Stimulated activated CD4-positive, alpha-beta T cell treated with anti-CD3 and anti-CD28 coated beads, TNF-alpha, amount 100 ng/mL, for 24 hours (primary cell): ENCODE measurements at regions not wholly inside any gene's neighbourhood (a gene's known extent, or its start where the extent isn't known, plus 50 kb on each side); places are given as distances from the start of the nearest gene placed in this dataset.

Source experiments
- DNase-seq, 3 experiments: peaks; one replicate each; pipeline ENCODE4 v3.0.0-alpha.2; 2020; ENCODE audit warnings: low read depth in 3 of 3

DNA sequence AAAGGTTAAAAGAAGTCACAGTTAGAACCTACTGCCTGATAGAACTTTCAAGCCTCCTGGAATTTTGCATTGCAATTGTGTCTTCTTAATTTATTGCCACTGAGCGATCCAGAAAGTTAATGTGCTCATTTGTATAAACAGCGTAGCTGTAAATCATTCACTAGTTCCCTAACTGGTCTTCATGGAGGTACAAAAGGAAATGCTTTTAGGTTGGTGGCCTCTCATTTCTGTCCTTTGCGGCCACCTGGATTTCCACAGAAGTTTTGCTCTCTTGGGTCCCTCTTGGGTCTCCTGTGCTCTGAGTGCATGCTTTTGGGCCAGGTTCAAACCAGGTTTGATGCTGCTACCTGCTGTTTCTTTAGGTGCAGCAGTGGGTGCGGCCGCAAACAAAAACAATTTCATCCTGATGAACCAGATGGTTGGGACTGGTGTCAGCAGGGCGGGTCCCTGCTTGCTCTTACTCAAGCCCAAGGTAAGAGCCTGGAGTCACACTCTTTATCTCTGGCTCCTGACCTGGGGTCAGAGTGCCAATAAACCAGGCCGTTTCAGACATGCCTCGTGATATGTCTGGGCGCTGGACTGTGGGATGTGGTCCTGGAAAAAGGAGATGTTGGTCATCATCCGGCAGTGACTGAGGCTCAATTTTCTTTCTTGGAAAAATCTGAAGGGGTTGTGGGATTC is 270.1 kb downstream of the PTTG2 start:
- DNase-seq, result no peak

DNA sequence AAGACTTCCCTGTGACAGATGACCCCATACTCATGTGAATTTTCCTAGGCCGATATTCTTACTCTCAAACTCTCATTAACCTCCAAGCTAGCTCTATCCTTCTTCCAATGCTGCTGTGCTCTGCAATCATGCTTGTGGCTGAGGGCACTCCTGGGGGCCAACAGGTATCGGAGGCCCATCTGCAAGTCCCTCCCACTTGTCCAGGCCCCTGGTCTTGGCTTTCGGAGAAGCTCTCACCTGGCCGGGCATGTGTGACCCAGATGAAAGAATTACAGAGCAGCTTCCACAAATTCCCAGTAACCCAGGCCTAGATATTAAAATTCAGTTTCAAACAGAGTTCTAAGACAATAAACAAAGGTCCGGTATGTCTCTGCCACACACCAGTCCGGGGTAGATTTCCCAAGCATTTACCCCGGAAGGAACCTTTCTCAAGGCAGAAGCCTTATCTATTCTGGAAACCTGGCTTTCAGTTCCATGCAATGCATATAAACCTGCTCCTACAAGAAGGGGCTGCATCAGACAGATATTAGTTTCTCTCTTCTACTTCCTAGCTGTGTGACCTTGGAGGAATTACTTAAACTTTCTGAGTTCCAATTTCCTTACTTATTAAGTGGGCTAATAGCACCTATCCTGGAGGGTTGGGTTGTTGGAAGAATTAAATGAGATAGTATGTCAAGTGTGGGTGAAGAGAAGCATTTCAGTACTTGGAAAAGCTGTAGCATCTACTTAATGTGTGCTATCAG is 270.8 kb downstream of the PTTG2 start:
- DNase-seq, result no peak

DNA sequence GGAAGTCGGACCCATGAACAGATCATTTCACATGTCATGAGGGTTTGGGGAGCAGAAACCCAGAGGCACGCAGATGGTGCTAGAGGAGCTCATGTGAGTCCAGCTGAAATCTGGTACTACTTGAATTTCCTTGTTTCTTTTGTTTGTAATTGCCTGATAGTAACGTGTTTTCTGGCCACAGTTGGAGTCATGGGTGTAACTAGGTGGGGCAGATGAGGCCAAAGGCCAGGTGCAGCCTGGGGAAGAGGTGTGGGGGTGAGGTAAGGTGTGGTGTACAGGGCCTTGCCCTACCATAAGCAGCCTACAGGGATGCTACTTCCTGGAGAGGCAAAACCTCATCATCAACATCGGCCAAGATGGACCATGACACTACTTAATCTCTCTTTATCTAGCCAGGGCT is 271.4 kb downstream of the PTTG2 start:
- DNase-seq, result no peak

DNA sequence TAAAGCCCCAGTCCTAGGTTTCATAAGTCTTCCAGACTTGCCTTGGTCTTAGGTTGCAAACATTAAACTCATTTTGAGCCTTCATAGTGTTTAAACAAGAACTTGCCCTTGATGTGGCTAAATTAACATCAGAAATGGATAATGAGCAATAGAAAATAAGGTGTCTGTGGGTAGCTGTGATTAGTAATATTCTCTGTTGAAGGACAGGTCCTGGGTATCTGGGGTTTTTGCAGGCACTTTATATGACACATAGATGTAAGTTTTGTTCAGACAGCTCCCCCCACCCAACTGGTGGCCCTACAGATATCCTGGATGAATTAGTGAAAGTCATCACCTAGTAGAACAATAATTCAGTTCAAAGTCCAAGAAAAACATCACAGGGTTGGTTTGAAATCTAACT is 272.5 kb downstream of the PTTG2 start:
- DNase-seq, result no peak

DNA sequence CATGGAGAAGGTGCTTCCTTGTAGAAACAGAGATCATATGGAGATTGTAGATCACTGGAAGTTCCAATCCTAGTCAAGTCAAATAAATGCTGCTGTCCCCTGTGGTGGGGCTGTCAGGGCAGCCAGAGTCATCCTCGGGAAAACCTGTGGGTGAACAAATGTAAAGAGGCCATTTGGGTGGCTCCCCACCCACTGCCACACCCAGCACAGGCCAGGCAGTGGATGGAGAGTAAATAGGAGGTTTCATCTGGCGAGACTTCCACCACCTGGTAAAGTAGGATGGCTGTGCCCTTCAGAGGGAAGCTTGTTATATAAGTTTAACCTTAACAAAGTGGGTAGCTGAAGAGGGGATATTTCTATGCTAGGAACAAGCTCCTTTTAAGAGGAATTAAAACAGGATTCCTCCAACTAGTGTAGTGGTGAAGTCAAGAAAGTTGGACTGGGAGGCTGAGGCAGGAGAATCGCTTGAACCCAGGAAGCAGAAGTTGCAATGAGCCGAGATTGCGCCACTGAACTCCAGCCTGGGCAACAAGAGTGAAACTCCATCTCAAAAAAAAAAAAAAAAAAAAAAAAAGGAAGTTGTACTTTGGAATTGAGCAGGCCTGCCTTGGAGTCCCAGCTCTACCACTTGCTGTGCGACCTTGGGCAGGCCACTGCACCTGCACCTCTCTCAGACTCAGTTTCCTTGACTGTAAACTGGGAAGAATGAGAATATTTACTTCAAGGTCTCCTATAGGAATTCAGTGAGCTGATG is 273.7 kb downstream of the PTTG2 start:
- DNase-seq, result no peak

DNA sequence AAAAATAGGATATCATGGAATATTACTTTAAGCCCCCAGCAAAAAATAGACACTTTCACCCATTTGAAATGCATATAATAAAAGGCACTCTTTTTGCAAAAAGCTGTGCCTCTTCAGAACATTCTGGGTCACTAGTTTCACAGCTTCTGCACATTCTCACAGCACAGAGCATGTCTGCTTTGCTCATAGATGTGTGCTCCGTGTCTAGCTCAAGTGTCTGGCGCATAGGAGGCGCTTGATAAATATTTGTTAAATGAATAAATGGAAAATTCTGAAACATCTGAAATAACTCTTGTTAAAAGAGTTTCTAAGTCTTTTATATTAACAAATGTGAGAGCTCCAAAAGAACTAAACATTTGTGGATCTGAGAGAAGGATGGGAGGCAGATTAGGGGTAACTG is 275.2 kb downstream of the PTTG2 start:
- no peak for DNase-seq

DNA sequence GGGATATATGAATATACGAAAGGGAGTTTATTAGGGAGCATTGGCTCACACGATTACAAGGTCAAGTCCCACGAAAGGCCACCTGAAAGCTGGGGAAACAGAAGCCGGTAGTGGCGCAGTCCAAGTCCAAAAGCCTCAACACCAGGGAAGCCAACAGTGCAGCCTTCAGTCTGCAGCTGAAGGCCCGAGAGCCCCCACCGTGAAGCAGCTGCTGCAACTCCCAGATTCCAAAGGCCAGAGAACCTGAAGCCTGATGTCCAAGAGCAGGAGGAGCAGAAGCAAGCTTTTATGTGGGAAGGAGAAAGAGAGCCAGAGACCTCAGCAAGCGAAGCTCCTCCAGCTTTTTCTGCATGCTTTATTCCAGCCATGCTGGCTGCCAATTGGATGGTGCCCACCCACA is 275.8 kb downstream of the PTTG2 start:
- DNase-seq, result no peak

DNA sequence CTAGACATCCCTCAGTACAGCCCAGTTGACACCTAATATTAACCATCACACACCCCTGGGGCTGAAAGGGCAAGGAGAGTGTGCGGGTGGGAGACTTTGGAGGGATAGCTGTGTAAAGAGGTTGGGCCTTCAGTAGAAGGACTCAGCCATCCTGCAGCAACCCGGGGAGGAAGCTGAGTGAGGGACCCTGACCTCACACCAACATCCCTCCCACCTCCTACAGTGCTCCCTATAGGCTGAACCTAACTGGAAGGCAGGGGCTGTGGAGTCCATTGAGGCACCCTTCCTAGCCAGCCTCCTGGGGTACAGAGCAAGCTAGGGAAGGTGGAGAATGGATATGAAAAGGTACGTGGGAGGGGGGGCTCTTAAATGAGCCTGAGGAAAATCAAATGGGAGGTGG is 276.3 kb downstream of the PTTG2 start:
- DNase-seq, result no peak

DNA sequence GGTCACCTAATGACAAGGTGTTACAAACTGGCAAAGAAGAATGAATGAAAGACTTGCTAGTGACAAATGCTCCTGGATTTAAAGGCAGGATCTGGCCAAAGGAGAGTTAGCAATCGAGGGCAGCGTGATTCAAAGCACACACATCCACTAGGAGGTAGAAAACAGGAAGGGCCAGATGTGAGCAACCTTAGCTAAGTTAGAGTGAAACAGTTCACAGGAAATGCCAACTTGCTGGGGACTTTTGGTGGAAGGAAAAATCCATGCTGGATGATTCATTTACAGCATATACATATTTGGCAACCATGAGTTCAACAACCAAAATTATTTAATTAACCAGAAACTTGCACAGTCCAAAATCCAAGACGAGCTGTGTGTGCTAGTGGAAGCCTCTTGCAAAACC is 276.9 kb downstream of the PTTG2 start:
- DNase-seq, result no peak

DNA sequence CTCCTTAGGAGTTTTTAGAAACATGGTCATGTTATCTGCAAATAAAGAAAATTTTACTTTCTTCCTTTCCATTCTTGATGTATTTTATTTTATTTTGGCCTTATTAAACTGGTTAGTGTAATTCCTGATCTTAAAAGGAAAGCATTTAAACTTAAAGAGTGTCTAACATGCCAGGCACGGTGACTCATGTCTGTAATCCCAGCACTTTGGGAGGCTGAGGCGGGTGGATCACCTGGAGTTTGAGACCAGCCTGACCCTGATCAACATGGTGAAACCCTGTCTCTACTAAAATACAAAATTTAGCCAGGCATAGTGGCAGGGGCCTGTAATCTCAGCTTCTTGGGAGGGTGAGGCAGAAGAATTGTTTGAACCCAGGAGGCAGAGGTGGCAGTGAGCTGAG is 281.3 kb downstream of the PTTG2 start:
- DNase-seq, result no peak

DNA sequence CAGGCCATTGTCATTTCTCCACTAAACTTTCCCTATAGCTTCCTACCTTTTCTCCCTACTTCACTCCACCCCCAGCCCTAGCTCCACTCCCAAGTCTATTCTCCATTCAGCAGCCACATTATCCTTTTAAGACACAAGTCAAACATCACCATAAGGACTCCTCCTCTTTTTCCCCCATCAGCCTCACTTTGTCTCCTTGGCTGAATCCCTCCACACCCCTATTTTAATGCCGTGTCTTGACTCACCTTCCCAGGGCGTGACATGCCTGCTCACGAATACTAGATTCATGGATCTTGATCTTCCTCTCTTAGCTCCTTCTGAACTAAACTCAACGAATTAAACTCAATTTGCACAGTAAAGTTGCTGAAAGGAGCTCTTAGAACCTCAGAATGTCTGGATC is 281.9 kb downstream of the PTTG2 start:
- DNase-seq, result no peak

DNA sequence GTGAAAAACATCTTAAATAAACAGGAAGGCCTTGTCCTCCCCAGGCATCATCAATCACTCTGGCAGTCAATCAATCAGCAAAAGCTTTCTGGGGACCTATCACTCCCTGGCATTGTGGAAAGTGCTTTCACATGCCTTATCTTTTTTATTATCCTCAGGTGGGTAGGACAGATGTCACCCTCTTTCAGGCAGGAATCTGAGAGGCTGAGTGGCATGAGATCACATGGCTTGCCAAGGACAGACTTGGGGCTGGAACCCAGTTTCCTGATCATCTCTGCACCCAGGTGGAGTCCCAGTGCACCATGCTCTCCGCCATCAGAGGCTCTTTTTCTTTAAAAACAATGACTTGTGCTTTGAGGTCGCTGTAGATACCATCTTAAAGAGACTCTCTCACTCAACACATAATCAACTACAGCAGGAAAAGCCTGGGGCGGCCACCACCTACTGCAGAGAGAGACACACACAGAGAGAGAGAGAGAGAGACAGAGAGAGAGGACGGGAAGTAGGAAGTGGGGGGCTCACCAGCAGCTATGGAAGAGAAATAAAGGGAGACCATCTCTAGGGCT is 282.7 kb downstream of the PTTG2 start:
- no peak for DNase-seq

DNA sequence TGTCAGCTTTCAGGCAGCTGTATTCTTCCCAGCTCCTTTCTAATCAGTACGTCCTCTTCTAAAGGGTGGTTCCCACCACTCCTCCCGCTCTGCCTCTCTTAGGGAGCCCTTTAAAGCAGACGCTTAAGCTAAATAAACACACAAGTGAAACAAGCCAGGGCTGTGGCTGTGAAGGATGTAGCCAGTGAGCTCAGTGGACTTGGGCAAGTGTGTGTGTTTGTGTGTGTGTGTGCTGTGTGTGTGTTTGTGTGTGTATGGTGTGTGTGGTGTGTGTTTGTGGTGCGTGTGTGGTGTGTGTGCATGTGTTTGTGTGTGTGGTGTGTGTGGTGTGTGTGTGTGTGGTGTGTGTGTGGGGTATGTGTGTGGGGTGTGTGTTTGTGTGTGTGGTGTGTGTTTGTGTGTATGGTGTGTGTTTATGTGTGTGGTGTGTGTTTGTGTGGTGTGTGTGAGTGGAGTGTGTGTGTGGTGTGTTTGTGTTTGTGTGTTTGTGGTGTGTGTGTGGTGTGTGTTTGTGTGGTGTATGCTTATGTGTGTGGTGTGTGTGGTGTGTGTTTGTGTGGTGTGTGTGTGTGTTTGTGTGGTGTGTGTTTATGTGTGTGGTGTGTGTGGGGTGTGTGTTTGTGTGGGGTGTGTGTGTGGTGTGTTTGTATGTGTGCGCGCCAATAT is 283.3 kb downstream of the PTTG2 start:
- DNase-seq, result no peak

DNA sequence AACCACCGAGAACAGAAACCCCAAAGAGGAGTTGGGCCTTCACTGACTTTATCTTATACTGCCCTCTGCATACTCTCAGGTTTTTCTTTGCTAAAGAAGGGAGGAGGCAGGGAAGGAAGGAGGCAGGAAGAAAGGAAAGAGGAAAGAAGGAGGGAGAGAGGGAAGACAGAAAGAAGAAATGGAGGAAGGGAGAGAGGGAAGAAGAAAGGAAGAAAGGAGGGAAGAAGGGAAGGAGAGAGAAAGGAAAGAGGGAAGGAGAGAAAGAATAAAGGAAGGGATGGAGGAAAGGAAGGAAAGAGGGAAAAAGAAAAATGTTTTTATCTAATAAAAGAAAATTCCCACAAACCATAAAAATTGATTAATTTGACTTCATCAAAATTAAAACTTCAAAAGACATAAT is 294.6 kb downstream of the PTTG2 start:
- no peak for DNase-seq

DNA sequence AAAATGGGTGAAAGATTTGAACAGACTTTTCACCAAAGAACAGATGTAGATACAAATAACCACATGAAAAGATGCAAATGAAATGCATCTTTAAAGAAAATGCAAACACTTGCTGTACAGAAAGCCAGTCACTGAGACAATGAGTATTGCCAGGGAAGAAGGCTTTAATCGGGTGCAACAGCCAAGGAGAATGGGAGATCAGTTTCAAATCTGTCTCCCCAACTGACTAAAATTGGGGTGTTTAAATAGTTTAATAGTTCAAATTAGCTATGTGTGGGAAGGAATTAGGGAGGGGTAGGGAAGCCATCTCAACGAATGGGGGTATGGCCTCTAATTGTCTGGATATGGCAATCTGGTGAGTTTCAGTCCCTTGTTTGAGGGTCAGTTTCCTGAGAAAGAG is 295.4 kb downstream of the PTTG2 start:
- no peak for DNase-seq

DNA sequence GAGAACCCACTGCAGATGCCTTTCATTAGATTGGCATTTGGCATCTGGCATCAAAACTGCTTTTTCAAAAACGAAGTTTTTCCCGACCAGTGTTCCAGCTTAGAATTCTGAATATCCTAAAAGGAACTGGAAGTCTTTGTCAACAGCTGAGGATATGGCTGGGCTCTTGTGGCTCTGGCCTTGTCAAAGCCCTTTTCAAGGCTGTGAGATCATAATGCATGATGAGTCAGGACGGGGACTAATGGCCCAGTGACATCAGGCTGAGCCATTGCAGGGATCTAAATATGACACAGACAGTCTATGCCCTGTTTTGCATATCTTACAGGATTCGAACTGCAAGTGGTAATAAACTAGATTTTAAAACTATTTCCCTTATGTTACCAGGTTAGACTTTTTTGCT is 306.4 kb downstream of the PTTG2 start:
- DNase-seq, result no peak

DNA sequence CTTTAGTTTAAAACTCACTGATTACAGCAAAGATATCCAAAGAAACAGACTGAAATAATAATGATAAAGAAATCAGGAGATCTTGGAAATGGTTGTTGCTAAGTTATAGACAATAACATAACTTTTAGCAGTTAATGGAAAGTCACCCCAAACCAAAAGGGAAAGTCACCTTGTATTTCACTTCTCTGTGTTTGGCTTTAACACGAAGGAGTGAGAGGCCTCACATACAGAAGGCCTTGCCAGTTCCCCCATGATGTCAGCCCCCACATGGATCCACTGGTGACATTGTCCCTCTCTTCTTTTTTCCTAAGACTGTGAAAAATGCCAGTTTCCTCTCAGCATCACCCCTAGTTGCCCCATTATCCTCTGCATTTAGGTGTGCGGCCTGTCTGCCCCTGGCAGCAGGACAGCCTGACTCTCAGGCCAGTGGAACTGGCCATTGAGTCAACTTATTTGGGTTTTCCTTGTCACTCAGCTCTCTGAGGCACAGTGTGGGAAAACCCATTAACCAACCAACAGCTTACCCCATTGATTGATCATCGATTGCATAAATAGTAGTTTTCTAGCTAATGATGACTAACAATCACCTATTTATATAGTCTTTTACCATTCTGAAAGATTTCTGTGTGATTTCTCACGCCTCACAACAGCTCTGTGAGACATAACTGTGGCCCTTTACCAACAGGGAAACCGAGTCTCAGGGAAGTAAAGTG is 308.1 kb downstream of the PTTG2 start:
- no peak for DNase-seq

DNA sequence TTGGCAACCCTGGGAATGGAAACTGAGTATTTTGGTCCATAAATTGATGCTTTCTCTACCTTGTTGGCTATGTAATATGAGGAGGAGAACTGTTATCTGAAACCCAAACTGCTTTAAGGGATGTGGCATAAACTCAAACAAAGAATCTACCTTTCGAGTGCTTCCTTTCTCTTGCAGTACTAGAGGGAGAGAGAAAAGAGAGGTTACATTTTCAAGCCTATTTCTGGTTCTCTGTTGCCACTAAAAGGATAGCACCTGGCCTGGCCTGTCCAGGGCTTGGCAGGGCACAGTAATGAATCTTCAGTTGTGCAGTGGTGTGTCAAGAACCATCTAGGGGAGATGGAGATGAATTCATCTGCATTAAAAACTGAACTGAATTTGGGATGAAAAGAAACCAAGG is 308.6 kb downstream of the PTTG2 start:
- no peak for DNase-seq

DNA sequence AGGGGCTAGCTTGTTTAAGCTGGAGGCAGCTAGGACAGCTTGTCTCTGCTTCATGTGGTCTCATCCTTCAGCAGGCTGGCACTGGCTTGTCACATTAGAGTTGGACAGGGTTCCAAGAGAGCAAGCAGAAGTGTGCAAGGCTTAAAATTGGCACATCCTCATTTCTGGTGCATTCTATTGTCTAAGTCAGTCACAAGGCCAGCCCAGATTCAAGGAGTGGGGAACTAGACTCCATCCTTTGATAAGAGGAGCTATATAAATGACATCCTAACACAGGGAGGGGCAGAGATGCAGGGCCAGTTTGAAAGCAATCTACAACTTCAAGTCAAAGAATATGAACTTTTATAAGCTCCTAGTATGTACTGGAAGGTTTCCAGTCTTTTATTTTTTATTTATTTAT is 313.2 kb downstream of the PTTG2 start:
- DNase-seq, result no peak

DNA sequence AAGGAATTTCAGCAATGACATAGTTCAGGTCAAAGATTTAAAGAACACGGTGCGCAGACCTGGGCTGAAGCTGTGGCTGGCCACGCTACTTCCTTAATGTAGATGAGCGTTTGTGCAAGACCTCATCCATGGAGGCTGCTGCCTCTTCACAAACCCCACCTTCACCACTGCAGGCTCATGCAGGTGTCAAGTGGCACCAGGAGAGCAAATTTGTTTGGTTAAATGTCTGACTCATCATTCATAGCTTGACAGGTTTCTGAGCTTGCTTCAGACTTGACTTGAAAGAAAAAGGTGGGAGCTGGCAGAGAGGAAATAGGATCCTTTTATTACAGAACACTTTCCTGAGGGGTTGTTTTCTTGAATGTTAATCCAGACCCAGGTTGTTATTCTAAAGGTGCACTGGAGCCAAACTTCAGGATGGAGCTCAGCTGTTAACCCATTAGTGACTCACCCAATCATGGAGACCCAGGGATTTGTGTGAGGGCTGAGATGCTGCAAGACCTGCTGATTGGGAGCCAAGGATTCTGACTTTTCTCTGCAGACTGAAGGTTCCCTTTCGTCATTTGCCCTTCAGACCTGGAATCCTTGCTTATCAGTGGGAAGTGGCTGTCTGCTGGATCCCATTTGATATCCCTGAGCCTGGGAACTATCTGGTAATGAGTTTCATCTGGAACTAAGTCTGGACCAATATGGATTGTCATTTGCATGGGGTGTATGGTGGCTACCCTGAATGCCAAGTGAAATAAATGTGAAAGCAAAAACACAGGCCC is 315.3 kb downstream of the PTTG2 start:
- no peak for DNase-seq

DNA sequence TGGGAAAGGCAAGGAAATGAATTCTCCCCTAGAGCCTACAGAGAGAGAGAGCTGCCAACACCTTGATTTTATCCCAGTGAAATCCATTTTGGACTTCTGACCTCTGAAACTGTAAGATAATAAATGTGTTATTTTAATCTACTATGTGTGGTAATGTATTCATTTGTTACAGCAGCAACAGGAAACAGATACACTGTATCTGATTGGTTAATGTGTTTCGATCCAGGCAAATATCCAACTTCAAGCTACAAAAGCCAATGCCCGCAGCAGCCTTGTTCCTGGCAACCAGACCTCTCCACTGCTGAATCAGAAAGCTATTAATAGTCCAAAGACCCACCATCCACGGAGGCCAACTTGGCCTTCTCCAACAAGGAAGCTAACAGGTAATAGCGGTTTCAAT is 318.1 kb downstream of the PTTG2 start:
- DNase-seq, result no peak
